Small intestine (tissue), 7 donors: ENCODE measurements at regions not wholly inside any gene's neighbourhood (a gene's known extent, or its start where the extent isn't known, plus 50 kb on each side); places are given as distances from the start of the nearest gene placed in this dataset.

ENCODE experiments used
- DNase-seq, 2 donors: peaks; one replicate each; pipeline versions ENCODE4 v3.0.0 to v3.0.0-alpha.2; 2013
- FAIRE-seq: peaks from 2 replicates; lab custom pipeline; 2012; peaks lifted over from hg19 to GRCh38; lab: Jason Lieb, UNC
- H3K27ac ChIP-seq, 3 donors: one replicate each; pipeline ENCODE4 v1.5.1; 2013; ENCODE audit warnings: low read length in 2 of 3, mild to moderate bottlenecking in 2 of 3, control low read depth in 1 of 3, inconsistent platforms in 1 of 3, low read depth in 1 of 3, moderate library complexity in 1 of 3
- H3K27me3 ChIP-seq, 3 donors: one replicate each; pipeline ENCODE4 v1.6.1; 2013; ENCODE audit warnings: low read length in 3 of 3, inconsistent platforms in 1 of 3; ENCODE audit not compliant: control insufficient read depth in 3 of 3, insufficient read depth in 3 of 3
- H3K36me3 ChIP-seq, 3 donors: one replicate each; pipeline ENCODE4 v1.6.1; 2013; ENCODE audit warnings: low read length in 3 of 3, inconsistent platforms in 1 of 3, low read depth in 1 of 3, mild to moderate bottlenecking in 1 of 3, moderate library complexity in 1 of 3; ENCODE audit not compliant: control insufficient read depth in 3 of 3, insufficient read depth in 2 of 3
- H3K4me1 ChIP-seq, 3 donors: one replicate each; pipeline ENCODE4 v1.6.1; 2013; ENCODE audit warnings: low read length in 2 of 3, inconsistent platforms in 1 of 3, low read depth in 1 of 3, mild to moderate bottlenecking in 1 of 3, moderate library complexity in 1 of 3; ENCODE audit not compliant: control insufficient read depth in 3 of 3, insufficient read depth in 2 of 3
- H3K4me3 ChIP-seq, 3 donors: one replicate each; pipeline ENCODE4 v1.5.1; 2013; ENCODE audit warnings: low read length in 3 of 3, control low read depth in 1 of 3, inconsistent platforms in 1 of 3, low read depth in 1 of 3, mild to moderate bottlenecking in 1 of 3, moderate library complexity in 1 of 3
- H3K9me3 ChIP-seq, 2 donors: one replicate each; pipeline ENCODE4 v1.6.1; 2013; ENCODE audit warnings: low read depth in 1 of 2, low read length in 1 of 2; ENCODE audit not compliant: control insufficient read depth in 2 of 2, insufficient read depth in 1 of 2
- WGBS, 3 donors: extraction: QIAGEN DNeasy Blood & Tissue Kit; methylation state at CpG; one replicate each; pipeline ENCODE4 v1.1.7; 2013; 5-methylcytosine and 5-hydroxymethylcytosine counted together
- donor health status: healthy with polysubstance abuse.
- donor health status: control.
- donor health status: control.
- donor health status: Bipolar disorder and iron deficiency.
- donor health status: healthy.

DNA sequence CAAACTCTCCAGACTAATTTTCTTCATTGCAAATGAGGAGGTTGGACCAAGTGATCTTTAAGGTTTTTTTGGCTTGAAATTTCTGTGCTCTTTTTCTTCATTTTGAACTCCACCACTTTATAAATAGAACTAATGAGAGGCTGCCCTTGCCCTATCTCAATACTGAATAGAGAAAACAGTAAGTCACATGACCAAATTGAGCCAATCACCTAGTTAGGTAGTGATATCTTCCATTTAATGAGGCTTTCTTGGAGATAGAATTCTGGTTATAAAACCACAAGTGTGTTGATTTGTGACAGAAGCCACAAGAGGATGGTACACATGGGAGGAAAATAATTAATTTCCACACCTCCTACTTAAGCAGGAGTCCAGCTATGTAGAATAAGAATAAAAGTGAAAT is 263.4 kb upstream of the SNX7 start:
- Histone ChIP-seq H3K4me3 (no peak overlapping the region), H3K9me3 (no peaks in the 10 kb centered on the region), H3K36me3 (no peaks in the 10 kb centered on the region), H3K27me3 (no peaks in the 10 kb centered on the region), H3K27ac (no peak overlapping the region), H3K4me1 (no peaks in the 10 kb centered on the region)
- DNase-seq: no peak
- FAIRE-seq: no peak

DNA sequence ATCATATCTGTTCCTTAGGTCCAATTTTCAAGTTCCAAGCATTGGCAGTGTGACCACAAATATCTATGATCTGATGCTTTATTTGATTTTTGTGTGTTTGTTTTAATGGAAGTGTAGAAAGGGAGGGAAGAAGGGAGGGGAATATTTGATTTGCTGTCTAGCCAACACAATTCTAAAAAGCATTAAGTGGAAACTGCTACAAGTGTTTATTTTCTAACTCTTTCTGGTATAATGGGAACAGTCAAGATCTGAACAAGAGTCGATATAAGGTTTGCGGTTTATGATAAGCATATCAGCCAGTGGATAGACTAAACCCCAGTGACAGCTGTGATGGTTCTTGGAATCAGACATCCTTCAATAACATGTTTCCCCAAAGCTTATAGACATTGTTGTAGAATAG is 267.8 kb upstream of the SNX7 start:
- Histone ChIP-seq H3K9me3 (no peaks in the 10 kb centered on the region), H3K4me3 (no peak overlapping the region), H3K36me3 (no peaks in the 10 kb centered on the region), H3K4me1 (no peaks in the 10 kb centered on the region), H3K27me3 (no peaks in the 10 kb centered on the region), H3K27ac (no peak overlapping the region)
- WGBS, 3 donors: 62 to 86% (median 85%) methylated on average over 2 of the region's 2 CpGs
- DNase-seq (no peak), FAIRE-seq (no peak)

DNA sequence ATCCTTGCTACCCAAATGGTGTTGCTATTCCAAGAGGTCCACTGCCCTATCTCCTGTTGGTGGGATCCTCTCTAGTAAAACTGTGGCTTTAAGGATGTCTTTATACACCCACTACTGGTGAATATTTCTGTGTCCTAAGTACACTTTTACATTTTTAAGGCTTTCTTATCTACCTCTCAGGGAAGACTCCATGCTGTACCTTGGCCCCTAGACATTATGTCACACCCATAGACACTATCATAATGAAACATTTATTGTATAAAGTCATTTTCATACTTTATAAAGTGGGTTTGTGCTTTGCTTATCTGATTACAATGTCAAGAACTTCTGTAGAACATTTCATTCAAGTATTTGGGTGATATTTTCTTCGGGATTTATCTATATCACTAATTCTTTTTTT is 270.3 kb upstream of the SNX7 start:
- peak; percentile 10 to 21 for DNase-seq
- Histone ChIP-seq H3K27ac (no peak overlapping the region), H3K9me3 (no peaks in the 10 kb centered on the region), H3K27me3 (no peaks in the 10 kb centered on the region), H3K36me3 (no peaks in the 10 kb centered on the region), H3K4me1 (no peaks in the 10 kb centered on the region), H3K4me3 (no peak overlapping the region)
- WGBS, 3 donors: 35 to 63% (median 45%) methylated on average over 1 of the region's 1 CpG
- no peak for FAIRE-seq

DNA sequence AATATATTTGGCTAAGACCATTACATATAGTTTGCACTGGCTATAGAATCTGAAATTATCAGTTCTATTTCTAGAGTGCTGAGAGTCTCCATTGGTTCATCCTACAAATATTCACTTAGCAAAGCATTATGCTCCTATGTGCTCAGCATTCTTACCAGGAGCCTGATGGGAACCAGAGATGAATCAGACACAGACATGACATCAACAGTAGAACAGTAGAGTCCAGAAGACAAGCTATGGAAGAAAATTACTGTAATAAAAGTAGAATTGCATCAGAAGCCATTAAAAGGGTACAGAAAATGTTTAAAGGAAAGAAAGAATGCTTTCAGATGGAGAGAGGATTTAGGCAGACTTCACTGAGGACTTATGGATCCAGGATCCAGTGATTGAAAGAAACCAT is 271.7 kb upstream of the SNX7 start:
- no peaks in the 10 kb centered on the region for H3K36me3 ChIP-seq
- H3K27ac ChIP-seq: no peak overlapping the region
- H3K9me3 ChIP-seq: no peaks in the 10 kb centered on the region
- H3K27me3 ChIP-seq: no peaks in the 10 kb centered on the region
- H3K4me3 ChIP-seq: no peak overlapping the region
- no peaks in the 10 kb centered on the region for H3K4me1 ChIP-seq
- DNase-seq (no peak), FAIRE-seq (no peak)

DNA sequence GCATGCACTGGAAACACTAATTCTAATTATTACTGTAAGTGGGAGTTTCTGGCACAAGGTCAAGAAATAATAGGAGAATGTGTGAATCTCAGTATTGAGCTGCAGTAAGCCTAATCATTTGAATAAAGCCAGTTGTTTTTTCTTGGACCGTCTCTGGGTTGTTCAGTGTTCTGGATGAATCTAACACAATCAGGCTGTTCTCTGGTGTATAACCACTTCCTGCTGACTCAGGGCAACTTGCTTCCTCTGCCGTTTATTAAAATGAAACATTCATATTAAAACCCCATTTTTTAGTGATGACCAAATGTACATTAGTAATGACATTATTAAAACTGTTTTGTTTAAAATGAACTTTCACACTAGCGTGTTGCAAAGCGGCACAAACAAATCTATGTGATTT is 273.1 kb upstream of the SNX7 start:
- no peaks in the 10 kb centered on the region for H3K9me3 ChIP-seq
- FAIRE-seq: no peak
- peak in 1 of 2 donors; percentile 58 for DNase-seq
- no peak overlapping the region for H3K4me3 ChIP-seq
- H3K36me3 ChIP-seq: no peaks in the 10 kb centered on the region
- no peaks in the 10 kb centered on the region for H3K27me3 ChIP-seq
- WGBS, 3 donors: 31 to 65% (median 42%) methylated on average over 4 of the region's 4 CpGs
- H3K4me1 ChIP-seq: no peaks in the 10 kb centered on the region
- no peak overlapping the region for H3K27ac ChIP-seq

DNA sequence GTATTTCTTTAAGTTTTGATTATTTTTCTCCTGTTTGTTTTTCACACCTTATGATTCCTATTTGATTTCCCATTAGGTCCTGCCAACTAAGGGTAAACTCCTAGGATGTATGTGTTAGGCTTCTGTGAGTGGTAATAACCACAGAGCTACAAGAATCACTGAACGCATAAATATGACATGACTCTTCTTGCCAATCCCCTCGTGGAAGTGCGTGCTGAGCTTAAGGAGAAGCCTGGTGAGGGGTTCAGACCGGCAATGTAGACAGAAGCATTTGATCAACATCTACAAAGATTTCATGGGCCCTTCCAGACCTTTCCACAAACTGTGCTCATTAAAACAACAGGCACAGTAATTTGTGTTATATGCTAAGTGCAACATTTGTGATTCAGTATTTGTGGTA is 273.8 kb upstream of the SNX7 start:
- WGBS, 3 donors: 70 to 92% (median 83%) methylated on average over 4 of the region's 4 CpGs

DNA sequence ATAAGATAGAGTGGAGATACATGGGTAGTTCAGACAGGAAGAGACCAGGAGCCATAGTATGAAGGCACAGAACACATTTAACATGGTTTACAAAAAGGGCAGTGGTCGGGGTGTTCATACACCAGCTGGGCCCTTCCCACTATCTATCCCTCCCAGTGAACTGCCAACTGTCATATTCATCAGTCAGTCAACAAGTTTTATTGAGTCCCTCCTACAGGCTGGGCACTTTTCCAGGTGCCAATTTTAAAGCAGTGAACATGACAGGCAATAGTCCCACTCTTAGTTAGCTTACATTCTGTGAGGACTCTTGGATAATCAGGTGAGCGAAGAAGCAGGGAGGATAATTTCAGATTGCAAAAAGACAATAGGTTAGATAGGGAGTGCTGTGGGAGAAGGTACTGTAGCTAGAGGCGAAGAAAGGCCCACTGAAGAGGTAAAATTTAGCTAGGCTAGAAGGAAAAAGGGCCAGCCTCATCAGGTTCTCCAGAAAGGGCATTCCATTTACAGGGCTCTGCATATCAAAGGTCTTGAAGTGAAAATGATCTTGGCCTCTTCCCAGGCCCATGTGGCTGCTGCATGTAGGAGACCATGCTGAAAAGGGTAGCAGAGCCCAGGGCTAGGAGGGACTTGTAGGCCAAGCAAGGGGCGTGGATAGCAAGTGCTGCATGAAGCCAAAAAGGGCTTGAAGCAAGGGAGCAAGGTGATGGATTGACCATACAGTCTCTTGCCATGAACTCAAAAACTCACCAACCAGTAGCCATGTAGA is 274.7 kb upstream of the SNX7 start:
- DNase-seq (peak in 1 of 2 donors; percentile 35), FAIRE-seq (no peak)
- Histone ChIP-seq H3K36me3 (no peaks in the 10 kb centered on the region), H3K9me3 (no peaks in the 10 kb centered on the region), H3K4me1 (peaks cover 0 to 3% (median 0%) of the 10 kb centered on the region in 3 donors), H3K27me3 (no peaks in the 10 kb centered on the region), H3K27ac (no peak overlapping the region), H3K4me3 (no peak overlapping the region)
- WGBS, 3 donors: 81 to 90% (median 89%) methylated on average over 4 of the region's 4 CpGs

More for the DNA sequence above, 273.8 kb upstream of the SNX7 start:
- H3K9me3 ChIP-seq: no peaks in the 10 kb centered on the region
- peak overlapping the region in 1 of 3 donors; percentile 39 for H3K27ac ChIP-seq
- DNase-seq (no peak), FAIRE-seq (no peak)
- H3K4me1 ChIP-seq: no peaks in the 10 kb centered on the region
- H3K4me3 ChIP-seq: no peak overlapping the region
- no peaks in the 10 kb centered on the region for H3K36me3 ChIP-seq
- no peaks in the 10 kb centered on the region for H3K27me3 ChIP-seq

DNA sequence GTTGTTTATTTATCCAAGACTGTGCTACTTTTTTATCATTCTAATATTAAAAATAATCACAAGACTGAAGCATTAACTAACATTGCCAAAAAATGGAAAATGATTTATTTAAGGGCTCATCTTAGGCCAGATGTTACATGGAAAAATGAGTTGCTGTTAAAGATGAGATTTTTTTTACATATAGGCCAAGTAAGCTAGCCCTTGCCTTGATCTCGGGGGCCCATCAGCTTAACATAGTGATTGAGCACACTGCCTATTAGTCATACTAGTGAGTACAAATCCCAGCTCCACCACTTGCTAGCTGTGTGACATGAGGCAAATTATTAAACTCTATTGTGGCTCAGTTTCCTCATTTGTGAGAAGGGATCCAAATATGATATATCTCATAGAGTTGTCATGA is 275.9 kb upstream of the SNX7 start:
- 80 to 93% (median 84%) methylated on average over 1 of the region's 1 CpG for WGBS, 3 donors
- H3K4me1 ChIP-seq: peaks cover 0 to 3% (median 0%) of the 10 kb centered on the region in 3 donors
- H3K9me3 ChIP-seq: no peaks in the 10 kb centered on the region
- no peaks in the 10 kb centered on the region for H3K36me3 ChIP-seq
- H3K4me3 ChIP-seq: no peak overlapping the region
- H3K27me3 ChIP-seq: no peaks in the 10 kb centered on the region
- FAIRE-seq (no peak), DNase-seq (no peak)
- no peak overlapping the region for H3K27ac ChIP-seq
